ENCODE measurements at regions not wholly inside any gene's neighbourhood (a gene's known extent, or its start where the extent isn't known, plus 50 kb on each side); places are given as distances from the start of the nearest gene placed in this dataset.

DNA sequence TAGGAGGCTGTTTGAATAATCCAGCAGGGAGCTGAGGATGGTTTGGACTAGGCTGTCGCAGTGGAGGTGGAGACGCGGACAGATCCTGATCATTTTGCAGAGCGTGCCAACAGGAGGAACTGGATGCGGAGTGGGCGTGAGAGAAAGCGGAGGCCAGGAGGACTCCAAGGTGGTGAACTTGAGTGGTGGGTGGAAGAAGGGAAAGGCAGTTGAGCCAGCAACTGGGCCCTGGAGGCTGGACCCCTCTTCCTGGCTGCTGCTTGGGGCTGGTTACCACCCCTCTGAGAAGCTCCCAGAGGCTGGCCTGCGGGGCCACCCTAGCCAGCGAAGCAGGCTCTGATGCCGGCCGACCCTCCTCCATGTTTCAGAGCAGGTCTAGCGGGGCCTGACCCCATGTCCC, 56.8 kb upstream of the KCNA1 start:
- no peak overlapping the region for H3K4me3 ChIP-seq (ENCODE audit: low read depth, poor library complexity, severe bottlenecking)
- no peak for TF ChIP-seq POLR2A (IDR thresholded peaks at IDR 0.05)
- TF ChIP-seq, protein P1, sequence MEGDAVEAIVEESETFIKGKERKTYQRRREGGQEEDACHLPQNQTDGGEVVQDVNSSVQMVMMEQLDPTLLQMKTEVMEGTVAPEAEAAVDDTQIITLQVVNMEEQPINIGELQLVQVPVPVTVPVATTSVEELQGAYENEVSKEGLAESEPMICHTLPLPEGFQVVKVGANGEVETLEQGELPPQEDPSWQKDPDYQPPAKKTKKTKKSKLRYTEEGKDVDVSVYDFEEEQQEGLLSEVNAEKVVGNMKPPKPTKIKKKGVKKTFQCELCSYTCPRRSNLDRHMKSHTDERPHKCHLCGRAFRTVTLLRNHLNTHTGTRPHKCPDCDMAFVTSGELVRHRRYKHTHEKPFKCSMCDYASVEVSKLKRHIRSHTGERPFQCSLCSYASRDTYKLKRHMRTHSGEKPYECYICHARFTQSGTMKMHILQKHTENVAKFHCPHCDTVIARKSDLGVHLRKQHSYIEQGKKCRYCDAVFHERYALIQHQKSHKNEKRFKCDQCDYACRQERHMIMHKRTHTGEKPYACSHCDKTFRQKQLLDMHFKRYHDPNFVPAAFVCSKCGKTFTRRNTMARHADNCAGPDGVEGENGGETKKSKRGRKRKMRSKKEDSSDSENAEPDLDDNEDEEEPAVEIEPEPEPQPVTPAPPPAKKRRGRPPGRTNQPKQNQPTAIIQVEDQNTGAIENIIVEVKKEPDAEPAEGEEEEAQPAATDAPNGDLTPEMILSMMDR (IDR thresholded peaks at IDR 0.05): no peak
- intact Hi-C loops (cut with DNase I; ENCODE audit: low total_unique reads): loop anchor here (10.0 kb wide), 1 partner anchor 232 kb away; no protein-coding TSS in a partner anchor
- 89 to 91% methylated on average over 12 of the region's 12 CpGs for WGBS, 2 donors
- peak in 1 of 2 donors; percentile 82 for DNase-seq (ENCODE audit: low spot score in 2 of 2)

- DNase-seq (ENCODE audit: low spot score in 2 of 2): peak; percentile 77 to 78
- no peak overlapping the region for H3K4me3 ChIP-seq (ENCODE audit: low read depth, poor library complexity, severe bottlenecking)
- intact Hi-C loops (cut with DNase I; ENCODE audit: low total_unique reads): loop anchor here (5.0 to 10.0 kb wide), 2 partner anchors 147 to 229 kb away; no protein-coding TSS in a partner anchor
- WGBS, 2 donors: 32 to 37% methylated on average over 14 of the region's 14 CpGs
- TF ChIP-seq POLR2A (IDR thresholded peaks at IDR 0.05): no peak
- TF ChIP-seq, protein P1 (IDR thresholded peaks at IDR 0.05): no peak
These were observed 54.4 kb upstream of the KCNA1 start for GRCh38 chr12:4855121-4855924.

- 78 to 79% methylated on average over 5 of the region's 5 CpGs for WGBS, 2 donors
- TF ChIP-seq, protein P1 (IDR thresholded peaks at IDR 0.05): no peak
- no peak for TF ChIP-seq POLR2A (IDR thresholded peaks at IDR 0.05)
- no peak overlapping the region for H3K4me3 ChIP-seq (ENCODE audit: low read depth, poor library complexity, severe bottlenecking)
- DNase-seq (ENCODE audit: low spot score in 2 of 2): peak in 1 of 2 donors; percentile 26
- intact Hi-C loops (cut with DNase I; ENCODE audit: low total_unique reads): loop anchor here (5.0 to 10.0 kb wide), 2 partner anchors 146 to 228 kb away; no protein-coding TSS in a partner anchor
These were observed 53.1 kb upstream of the KCNA1 start for GRCh38 chr12:4856596-4856995.

DNA sequence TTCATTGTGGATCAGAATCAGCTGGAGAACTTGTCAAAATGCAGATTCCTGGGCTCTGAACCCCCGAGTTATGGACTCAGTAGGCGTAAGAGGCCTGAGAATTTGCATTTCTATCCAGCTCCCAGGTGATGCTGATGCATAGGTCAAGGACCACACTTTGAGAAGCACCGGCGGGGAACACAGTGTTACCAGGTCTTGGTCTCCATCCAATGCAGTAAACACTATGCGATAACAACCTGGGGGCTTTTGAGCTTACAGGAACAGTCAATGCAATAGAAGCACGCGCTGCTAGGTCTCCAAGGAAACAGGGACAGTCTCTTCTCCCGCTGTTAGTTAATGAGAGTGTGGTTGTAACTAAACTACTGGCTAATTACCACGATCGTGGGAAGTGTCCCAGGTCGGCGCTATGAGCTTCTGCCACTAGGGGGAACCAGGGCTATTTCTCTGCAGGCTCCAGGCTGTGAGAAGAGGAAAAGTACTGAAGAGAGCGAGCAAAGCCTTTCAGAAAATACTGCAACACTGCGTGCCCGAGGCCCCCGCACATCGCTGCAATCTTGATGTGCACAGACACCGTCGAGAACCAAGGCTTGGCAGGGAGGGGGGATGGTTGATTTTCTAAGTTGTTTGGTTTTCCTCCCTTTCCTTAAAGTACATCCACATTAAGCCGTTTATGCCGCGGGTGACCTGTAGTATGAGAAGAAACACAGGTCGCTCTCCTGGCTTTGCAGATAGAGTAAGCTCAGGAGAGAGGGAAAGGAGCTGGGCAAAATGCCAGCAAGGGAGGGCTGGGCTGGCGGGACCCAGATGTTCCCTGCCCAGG, 52.0 kb upstream of the KCNA1 start:
- intact Hi-C loops (cut with DNase I; ENCODE audit: low total_unique reads): loop anchor here (5.0 to 10.0 kb wide), 2 partner anchors 145 to 227 kb away; no protein-coding TSS in a partner anchor

GRCh38 chr12:4858386-4858785, 51.3 kb upstream of the KCNA1 start:
- H3K4me3 ChIP-seq (ENCODE audit: low read depth, poor library complexity, severe bottlenecking): no peak overlapping the region
- intact Hi-C loops (cut with DNase I; ENCODE audit: low total_unique reads): loop anchor here (5.0 to 10.0 kb wide), 2 partner anchors 144 to 226 kb away; no protein-coding TSS in a partner anchor
- peak in 1 of 2 donors; percentile 75 for DNase-seq (ENCODE audit: low spot score in 2 of 2)
- 22 to 28% methylated on average over 9 of the region's 9 CpGs for WGBS, 2 donors
- no peak for TF ChIP-seq POLR2A (IDR thresholded peaks at IDR 0.05)
- TF ChIP-seq, protein P1 (IDR thresholded peaks at IDR 0.05): no peak

More for the DNA sequence above, 52.0 kb upstream of the KCNA1 start:
- WGBS, 2 donors: 5 to 7% methylated on average over 24 of the region's 24 CpGs
- TF ChIP-seq POLR2A (IDR thresholded peaks at IDR 0.05): no peak
- TF ChIP-seq, protein P1 (IDR thresholded peaks at IDR 0.05): peak in 1 of 3 donors; percentile 43
- H3K4me3 ChIP-seq (ENCODE audit: low read depth, poor library complexity, severe bottlenecking): no peak overlapping the region
- peak; percentile 67 to 92 for DNase-seq (ENCODE audit: low spot score in 2 of 2)
